Activated gamma-delta T cell (primary cell): ENCODE measurements at regions not wholly inside any gene's neighbourhood (a gene's known extent, or its start where the extent isn't known, plus 50 kb on each side); places are given as distances from the start of the nearest gene placed in this dataset.
A peak's percentile ranks its signal among the peaks of the same experiment; 100 is the strongest.

ENCODE experiments used
- DNase-seq: peaks from one replicate; lab custom pipeline; 2025; lab: John Stamatoyannopoulos, UW

DNA sequence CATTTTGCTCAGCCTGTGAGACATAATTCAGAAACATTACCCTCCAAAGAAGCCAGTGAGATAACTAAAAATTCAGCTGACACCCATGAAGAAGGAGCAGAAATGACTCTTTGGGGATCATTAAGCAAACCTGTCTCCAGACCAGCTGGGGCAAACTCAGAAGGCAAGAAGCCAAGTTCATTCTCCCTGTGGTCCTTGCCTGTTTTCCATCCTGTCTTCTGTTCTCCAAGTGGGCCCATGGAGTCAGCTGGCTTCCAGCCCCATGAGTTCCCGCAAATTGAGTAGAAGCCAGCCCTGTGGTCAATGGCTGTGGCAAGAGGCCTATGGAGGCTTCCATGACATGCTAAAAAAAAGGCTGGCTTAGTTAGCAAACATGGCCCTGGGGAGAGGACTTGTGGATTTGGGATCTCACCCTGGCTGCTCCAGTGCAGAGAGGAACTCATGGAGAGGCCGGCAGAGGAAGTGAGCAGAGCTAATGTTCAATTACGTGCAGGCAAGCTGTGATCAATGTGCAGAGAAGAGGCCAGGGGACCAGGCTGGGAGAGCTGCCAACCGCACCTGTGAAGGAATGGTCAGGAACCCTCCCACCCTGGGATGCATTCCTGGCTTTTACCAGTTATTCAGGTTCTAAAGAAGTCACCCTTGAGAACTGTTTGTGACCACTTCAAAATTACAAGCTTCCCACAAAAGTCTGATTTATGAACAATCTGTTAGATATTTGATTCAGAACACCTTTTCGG is 229.1 kb downstream of the TSHZ3 start:
- no peak for DNase-seq

DNA sequence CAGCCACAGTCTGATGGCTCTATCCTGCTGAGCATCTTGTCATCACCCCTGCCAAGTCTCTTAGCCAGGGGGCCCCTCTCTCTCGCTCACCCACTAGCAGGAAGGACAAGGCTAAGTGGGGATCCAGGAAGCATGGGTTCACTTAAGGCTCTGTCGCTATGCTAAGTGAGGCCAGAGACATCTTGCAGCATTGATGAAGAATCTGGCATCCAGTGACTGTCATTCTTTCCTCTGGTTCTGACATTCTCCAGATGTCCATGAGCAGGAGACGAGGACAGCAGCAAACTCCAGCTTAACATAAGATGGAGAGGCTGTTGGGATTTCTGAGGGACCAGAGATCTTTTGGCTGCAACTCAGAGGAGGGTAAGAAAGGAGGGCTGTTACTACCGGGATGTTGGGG is 230.2 kb downstream of the TSHZ3 start:
- no peak for DNase-seq

DNA sequence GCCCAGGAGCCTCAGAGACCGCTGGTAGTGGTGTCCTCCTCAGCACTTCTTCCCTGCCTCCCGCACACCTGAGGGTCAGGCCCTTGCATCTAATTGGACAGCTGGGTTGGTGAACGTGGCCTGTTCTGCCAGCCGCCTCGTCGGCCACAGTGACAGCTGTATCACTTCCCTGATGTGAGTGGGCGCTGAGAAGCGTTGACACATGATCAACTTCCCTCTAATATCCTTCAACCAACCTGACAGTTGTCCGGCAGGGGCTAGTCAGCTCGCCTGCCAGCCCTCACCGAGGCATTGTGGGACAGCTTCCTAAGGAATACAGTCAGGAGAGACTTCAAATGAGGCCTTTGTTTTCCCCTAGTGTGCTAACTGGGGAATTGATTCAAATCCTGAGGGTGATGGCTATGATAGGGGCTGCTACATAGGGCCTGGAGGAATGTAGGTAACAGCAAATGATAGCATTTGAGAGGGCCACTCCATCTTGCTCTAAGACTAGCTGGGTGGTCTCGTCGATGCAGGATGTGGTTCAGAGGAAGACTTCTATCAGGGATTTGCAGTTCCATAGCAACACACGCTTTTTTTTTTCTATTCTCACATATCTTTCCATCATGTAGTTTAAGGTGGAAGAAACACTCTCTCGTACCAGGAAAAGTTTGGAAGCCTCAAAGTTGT is 230.8 kb downstream of the TSHZ3 start:
- DNase-seq, result no peak

DNA sequence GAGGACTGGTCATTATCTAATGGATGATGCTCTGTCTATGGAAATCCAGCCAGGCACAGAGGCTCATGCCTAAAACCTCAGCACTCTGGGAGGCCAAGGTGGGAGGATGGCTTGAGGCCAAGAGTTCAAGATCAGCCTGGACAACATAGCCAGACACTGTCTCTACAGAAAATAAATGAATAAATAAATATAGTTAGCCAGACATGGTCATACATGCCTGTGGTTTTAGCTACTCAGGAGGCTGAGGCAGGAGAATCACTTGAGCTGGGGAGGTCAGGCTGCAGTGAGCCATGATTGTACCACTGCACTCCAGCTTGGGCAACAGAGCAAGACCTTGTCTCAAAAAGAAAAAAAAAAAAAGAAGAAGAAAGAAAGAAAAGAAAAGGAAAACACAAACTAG is 234.7 kb downstream of the TSHZ3 start:
- DNase-seq, result no peak

DNA sequence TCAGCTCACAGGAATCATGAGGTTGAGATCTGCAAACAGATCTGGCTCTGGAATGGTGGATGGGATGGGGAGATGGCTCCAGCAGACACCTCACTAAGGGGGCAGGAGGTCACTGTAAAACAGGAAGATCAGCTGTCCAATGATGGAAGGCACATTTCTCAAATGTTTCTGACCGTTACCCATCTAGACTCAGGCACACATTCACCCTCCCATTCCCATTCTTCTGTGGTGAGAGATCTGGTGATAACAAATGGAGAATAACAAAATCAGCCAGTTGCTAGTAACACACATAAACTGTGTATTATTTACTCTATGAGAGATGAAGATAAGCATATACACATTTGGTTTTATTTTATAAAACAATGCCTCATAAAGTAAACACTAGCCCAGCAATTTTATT is 235.9 kb downstream of the TSHZ3 start:
- no peak for DNase-seq

DNA sequence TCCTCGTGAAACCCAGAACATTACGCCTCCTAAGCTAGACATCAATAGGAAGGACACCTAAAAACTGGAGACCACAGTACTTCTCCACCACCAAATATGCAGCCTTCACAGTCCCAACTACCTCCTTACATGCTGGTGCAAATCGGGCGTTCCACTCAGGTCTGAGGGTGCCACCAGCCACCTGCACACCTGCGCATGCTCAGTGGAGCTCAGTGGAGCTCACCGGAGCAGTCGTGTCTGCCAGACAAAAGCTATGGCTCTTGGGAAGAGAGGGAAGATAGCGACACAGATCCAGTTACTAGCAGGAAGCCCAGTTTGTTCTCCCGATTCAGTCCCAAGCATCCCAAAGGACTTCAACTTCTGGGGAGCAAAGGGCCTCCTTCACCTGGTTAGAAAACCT is 237.1 kb downstream of the TSHZ3 start:
- DNase-seq, result no peak

DNA sequence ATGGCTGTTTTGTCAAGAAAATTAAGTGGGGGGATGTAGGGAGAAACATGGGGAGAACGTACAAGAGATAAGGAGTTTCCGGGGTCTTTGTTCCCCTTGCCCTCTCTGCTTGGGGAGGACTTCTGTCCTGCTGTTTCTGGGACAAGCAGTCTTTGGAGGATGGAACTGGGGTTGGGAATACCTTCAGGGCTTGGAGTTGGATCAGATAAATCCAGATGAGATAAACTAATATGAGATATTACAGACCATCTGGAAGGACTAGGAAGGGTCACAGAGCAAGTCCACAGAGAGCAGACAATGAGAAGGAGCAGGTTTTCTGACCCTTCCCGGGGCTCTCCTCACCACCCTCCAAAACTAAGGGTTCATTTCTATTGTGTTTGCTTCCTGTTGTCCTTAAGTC is 237.5 kb downstream of the TSHZ3 start:
- DNase-seq, result no peak

DNA sequence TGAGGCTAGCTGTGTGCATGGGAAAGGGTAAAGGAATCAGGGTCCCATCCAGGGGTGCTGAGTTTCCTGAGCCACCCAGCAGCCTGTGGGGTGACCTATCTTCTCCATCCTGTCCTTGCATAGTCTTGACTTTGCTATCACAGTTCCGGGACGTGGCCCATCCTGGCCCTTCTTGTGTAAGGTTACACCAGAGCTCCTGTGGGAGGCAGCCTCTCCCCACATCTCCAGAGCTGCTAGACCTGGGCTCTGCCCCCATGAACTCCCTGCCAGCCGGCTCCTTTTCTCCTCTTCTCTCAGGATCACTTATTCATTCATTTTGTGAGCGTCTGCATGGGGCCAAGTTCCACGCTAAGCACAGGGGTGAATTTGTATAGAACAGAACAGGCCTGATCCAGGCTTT is 238.9 kb downstream of the TSHZ3 start:
- no peak for DNase-seq

DNA sequence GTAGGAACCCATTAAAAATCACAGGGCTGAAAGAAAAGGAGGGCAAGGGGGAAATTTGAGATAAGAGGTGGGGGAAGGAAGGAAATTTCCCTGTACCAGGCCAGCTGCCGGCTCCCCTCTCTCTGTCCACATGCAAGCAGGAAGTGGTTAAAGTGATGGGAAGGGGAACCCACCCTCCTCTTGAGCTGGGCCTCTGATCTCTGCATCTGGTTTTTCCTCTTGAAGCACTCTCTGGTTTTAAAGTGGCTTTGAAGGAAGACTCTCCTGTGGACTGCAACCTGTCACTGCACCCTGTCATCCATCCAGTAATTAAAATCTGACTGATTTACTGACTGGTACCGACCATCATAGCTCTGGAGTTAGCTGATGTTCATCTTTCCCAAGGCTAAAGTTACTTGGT is 239.6 kb downstream of the TSHZ3 start:
- DNase-seq, result no peak

DNA sequence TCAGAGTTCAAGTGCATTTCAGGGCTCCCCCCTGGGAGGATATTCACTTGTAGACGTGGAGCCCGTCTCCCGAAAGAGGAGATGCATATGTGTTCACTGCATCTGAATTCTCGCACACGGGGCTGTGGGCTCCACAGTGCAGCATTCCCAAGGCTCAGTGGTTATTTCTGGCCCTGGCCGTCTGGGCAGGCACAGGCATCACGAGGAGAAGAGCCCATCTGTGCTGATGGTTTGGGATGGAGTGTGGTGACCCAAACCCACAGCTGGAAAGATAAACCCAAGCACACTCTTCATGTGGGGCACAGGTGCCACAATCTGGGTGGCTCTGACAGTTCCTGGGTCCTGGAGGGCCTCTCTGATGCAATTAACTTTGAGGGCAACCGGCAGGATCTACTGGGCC is 242.1 kb downstream of the TSHZ3 start:
- DNase-seq, result no peak

DNA sequence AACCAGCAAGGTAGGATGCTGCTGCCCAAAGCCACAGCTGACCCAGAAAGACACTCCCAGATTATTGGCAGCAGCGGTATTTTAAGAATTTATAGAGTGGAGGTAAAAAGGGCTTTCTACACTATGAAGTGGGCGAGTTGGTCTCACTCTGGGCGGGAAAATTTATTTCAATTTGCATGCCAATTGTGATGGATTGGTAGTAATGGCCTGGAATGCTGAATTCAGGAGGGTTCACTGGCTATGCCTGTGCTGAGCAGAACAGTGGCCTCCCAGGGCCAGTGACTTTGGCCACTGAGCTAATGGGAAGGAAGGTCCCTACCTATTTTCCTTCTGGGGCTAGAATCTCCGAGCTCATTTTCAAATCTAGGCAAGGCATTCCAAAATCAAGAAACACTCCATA is 243.5 kb downstream of the TSHZ3 start:
- no peak for DNase-seq

DNA sequence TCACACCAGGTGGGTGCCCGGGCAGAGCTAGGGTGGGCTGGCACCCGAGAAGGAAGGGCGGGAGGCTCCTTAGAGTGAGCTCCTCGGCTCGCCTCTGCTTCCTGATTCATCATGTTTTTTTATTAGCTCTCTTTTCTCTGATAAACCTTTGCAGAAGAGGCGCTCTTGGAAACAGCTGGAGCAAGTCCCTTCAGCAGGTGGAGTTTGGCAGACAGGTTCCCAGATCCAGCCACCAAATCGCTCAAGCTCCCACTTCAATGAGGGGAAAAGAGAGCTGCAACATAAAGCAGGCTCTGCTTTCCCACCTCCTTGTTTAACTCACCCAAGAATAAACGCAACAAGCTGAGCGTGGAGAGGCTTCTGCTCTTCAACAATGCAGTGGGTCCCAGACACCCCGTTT is 244.8 kb downstream of the TSHZ3 start:
- DNase-seq, result no peak

DNA sequence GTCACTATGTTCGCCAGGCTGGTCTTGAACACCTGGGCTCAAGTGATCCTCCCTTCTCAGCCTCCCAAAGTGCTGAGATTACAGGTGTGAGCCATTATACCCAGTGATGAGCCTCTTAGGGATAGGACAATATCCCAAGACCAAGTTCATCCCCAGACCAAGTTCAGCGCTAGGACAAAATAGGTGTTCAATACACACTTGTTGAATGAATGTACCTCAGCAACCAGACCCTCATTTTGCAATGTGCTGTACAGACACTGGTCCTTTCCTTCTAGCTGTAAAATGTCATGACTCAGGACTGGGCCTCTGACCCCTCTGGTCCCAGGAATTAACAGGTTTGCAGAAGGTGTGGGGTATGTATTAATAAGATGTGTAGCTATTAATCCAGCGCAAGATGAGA is 246.0 kb downstream of the TSHZ3 start:
- DNase-seq, result no peak

DNA sequence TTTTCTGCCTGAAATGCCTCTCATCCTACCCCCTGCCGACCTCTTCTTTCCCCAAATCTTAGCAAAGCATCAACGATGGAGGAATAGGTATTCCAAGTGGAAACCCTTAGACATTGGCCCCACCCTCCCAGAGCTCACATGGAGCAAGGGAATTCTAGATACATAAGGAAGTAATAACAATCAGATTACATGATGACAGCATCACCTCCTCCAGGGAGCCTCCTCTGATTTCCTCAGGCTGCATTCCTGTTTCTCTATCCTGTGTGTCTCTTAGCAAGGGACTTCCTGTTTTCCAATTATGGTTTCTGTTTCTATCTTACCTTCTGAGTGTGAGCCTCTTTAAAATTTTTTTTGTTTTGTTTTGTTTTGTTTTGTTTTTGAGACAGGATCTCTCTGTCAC is 246.6 kb downstream of the TSHZ3 start:
- no peak for DNase-seq

DNA sequence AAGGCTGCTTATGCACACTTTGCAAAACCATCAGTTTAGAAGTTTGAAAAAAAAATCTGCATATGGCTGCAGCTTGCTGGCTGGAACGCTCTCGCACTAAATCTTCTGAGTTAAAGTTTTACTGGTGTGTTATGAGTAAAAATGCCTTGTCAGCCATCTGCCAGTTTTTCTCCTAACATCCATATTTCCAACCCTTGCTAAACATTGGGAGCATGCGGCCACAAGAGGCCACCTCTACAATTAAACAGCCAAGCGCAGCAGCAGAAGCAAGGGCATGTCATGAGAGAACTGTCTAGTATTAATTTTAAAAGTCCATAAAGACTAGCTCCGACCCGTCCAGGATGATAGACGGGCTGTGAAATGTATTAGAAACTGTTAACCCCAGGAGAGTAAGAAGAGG is 248.3 kb downstream of the TSHZ3 start:
- no peak for DNase-seq

DNA sequence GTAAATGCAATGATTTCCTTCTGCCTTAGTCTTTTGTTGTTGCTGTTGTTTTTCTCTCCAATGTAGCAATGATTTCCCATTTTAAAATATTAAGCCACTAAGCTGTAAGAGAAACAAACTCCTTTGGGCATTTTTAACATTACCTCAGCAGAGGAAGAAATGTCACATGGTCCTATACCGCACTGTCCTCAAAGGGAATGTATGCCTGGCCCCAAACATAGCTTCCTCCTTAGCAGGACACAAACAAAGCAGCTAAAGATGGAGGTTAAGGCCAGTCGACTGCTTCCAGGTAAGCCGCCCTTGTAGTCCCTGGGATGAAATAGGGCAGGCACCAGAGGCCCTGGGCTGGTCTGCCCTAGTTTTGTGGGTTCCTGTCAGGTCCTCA is 249.0 kb downstream of the TSHZ3 start:
- DNase-seq, result no peak

DNA sequence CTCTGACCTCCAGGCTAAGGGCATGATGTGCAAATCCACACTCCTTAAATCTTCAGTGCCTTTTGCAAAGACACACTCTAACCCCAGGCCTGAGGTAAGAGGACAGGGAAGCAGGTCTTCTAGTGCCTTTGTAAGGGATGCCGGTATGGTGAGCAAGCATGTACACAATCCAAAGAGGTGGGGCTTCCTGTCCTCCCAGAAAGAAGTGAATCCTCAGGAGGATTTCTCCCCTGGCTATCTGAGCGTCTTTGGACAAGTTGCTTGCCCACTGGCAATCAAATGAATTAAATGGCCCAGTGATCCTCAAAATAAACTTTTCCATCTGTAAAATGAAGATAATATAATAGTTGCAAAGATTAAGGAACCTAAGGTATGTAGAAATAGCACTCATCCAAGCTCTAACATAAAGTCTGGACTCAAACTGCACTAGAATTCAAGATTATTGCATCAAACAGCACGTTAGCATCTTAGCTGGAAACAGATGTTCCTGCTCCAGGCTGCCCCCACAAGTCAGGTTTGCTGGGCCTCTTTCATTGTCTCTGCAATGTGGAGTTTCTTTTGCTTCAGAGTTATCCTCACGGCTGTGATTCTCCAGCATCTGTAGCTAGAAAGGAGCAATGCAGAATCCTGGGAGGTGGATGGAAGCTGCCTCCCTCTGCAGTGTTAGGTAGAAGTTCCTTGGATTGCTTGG is 249.6 kb downstream of the TSHZ3 start:
- DNase-seq, result no peak

DNA sequence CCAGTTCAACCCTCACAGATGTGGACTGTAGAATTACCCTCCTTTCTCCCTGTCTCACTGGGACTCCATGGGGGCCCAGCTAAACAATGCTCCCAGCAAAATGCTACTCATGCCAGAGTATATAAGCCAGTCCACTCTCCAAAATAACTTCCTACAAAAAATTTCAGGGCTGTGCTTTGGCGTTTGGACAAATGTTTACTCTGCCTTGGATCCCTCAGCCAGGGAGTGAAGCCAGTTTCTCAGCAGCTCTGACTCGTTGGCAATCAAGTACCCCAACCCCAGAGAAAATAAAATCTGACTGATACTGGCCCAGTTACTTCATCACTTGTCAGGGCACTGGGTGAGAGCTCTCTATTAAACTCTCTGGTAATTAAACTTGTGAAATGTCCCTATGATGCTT is 250.4 kb downstream of the TSHZ3 start:
- no peak for DNase-seq

DNA sequence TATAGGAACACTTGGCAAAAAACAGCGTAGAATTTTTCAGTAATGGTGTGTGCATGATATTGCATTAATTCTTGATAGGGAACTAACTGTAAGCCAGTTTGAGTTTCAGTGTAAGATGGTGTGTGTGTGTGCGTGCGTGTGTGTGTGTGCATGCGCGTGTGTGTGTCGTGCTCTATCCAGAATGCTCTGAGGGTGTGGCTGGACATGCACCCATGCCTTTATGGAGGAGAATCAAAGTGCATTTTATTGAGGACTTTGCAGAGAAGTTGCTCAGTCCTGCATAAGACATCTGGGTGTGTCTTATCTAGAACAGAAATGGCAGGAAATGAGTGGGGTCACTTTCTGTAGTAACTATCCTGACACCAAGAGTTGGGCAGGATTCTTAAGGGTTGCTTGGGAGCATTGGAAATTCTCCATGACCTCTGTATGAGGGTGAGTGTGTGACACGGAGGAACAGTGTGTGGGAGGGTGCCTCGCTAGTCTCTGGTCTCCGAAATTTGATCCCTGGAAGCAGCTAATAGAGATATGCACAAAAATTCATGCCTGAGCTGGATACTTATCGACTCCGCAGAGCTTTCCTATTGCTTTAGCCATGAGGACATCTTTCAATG is 252.2 kb downstream of the TSHZ3 start:
- DNase-seq, result no peak

DNA sequence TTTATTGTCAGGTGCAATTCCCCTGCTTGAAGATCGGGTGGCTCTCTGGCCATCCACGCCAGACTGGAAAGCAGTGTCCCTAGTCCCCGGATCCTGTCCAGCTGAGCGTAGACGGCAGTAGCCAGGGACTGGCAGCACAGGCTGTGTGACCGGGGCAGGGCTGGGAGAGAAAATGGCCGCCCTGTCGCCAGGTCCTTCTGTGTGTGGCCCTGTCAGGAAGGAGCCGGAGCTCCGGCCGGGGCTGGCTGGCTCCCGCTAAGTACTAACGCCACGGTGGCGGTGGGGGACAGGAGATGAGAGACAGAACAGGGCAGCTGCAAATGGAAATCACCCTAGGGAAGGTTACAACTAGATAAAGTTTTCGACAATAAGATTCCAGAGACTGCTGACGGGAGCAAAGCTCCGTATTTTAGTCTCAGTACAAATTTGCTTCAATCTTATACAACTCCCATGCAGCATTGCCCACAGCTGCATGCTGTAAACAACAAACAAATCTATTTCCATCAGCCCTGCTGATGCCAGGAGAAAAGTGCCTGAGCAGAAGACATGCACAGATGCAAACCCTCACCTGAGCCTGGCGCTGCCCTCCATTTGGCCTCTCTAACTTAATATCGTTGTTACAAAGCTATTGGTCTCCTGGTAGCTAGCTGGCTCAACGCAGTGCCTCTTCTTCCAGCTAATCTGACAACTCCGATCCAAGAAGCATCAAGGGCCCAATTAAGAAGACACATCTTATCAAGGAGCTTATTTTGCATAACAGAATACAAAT is 253.0 kb downstream of the TSHZ3 start:
- peak; percentile 9 for DNase-seq

DNA sequence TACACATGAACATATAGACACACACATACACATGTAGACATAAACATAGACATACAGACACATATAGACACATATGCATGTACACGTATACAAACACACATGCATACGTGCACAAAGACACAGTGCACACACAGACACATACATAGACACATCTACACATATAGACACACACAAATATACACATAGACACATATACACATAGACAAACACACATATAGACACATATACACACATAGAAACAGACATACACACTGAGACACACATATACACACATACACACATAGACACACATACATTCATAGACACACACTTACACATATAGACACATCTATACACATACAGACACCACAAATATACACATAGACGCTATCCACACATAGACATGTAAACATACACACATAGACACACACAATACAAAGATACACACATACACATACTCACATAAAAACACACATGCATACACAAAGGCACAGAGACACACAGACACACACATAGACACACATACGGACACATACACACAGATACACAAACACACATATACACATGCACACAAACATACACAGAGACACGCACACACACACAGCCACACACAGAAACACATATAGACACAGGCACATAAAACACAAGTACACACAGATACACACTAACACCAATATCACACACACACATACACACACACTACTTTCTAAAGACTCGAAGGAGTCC is 254.0 kb downstream of the TSHZ3 start:
- DNase-seq, result no peak

DNA sequence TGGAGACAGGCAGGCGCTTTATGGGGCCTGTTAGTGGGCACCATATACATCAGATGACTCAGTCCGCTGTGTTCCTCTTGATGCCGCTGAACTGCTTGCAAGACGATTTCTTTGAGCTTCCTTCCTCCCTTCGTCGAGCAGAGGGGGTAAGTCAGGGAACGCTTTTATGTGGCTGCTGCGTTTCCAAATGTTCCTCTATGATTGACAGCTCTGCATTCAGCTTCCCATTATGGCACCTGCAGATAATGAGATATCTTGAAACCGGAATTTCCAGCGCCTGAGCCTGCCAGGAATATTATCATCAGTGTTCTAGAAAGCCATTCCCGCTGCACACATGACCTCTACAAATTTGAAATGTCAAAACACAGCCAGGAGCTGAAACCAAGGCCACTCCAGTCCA is 257.0 kb downstream of the TSHZ3 start:
- DNase-seq, result no peak
